Lower leg skin (tissue), 3 donors: ENCODE measurements at regions not wholly inside any gene's neighbourhood (a gene's known extent, or its start where the extent isn't known, plus 50 kb on each side); places are given as distances from the start of the nearest gene placed in this dataset.

Source experiments
- POLR2A ChIP-seq, 2 donors: fragments of 450-650 bp; IDR thresholded peaks; one replicate each; pipeline ENCODE4 v1.6.1; 2016 to 2017; ENCODE audit warnings: antibody characterized with exemption in 2 of 2, mild to moderate bottlenecking in 1 of 2, moderate library complexity in 1 of 2
- TF ChIP-seq, protein P1 (sequence below), 3 donors: fragments of 450-650 bp; IDR thresholded peaks; one replicate each; pipeline ENCODE4 v1.5.1; 2016; ENCODE audit warnings: antibody characterized with exemption in 3 of 3, mild to moderate bottlenecking in 3 of 3, moderate library complexity in 2 of 3

DNA sequence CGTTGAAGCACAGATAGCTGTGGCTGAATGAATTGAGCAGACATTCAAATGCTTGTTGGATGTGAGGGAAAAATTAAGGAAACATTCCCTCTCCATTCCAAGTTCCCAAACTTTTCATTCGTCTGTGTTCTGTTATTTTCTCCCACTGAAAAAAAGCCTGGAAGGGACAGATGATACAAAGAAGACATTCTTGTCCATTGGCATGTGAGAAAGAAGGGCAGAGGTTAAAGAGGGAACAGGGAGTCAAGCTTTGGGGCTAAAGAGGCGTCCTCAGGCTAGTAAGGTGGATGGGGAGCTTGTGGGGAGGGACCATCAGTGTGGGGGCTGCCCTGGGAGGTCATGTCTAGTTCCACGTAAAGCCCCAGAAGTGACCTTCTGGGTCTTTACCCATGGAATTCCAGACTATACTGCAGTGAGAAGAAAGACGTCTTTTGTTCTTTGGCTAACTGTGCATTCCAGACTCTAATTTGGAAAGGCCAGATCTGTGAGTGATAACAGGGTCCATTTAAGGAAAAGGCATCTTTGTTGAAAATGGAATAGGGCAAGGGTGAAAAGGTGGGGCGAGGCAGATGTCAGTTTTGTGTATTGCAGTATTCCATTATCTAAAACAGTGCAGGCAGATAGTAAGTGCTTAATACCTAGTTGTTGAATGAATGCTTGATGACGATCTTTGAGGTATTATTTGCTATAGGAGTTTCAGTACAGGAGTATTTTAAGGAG, 117.5 kb downstream of the SOX4 start:
- no peak for TF ChIP-seq POLR2A (IDR thresholded peaks at IDR 0.05)
- TF ChIP-seq, protein P1, sequence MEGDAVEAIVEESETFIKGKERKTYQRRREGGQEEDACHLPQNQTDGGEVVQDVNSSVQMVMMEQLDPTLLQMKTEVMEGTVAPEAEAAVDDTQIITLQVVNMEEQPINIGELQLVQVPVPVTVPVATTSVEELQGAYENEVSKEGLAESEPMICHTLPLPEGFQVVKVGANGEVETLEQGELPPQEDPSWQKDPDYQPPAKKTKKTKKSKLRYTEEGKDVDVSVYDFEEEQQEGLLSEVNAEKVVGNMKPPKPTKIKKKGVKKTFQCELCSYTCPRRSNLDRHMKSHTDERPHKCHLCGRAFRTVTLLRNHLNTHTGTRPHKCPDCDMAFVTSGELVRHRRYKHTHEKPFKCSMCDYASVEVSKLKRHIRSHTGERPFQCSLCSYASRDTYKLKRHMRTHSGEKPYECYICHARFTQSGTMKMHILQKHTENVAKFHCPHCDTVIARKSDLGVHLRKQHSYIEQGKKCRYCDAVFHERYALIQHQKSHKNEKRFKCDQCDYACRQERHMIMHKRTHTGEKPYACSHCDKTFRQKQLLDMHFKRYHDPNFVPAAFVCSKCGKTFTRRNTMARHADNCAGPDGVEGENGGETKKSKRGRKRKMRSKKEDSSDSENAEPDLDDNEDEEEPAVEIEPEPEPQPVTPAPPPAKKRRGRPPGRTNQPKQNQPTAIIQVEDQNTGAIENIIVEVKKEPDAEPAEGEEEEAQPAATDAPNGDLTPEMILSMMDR (IDR thresholded peaks at IDR 0.05) = no peak
